HepG2 (cell line): ENCODE measurements at regions not wholly inside any gene's neighbourhood (a gene's known extent, or its start where the extent isn't known, plus 50 kb on each side); places are given as distances from the start of the nearest gene placed in this dataset.

ENCODE experiments used
- ATAC-seq: fragments of 200-7000 bp; cut with Tn5 transposase; 3 replicates; pipeline ENCODE4 v1.9.1; 2020; ENCODE audit warnings: mild to moderate bottlenecking, moderate library complexity
- BruUV-seq: library from RNA; stranded (reverse); fragments of 400-500 nt; replicated peaks from 2 replicates; lab custom pipeline; 2021; lab: Mats Ljungman, UMichigan
- CTCF ChIA-PET: fragments of 300-600 bp; formaldehyde crosslinking; extraction: SDS; loops from one replicate; lab custom pipeline; 2021; ENCODE audit warnings: low total read pairs, inconsistent platforms, low intra/inter-chr PET ratio; lab: Yijun Ruan, JAX
- POLR2A ChIA-PET: fragments of 350-600 bp; sonication (Branson Sonifier 250); formaldehyde crosslinking; loops from one replicate; lab custom pipeline; 2020; ENCODE audit warnings: antibody characterized with exemption, inconsistent platforms; lab: Yijun Ruan, JAX
- DNase-seq: peaks from one replicate; pipeline ENCODE4 v3.0.0-alpha.2; 2015; ENCODE audit warnings: low spot score
- FAIRE-seq: peaks from 3 replicates; lab custom pipeline; 2011; peaks lifted over from hg19 to GRCh38; lab: Jason Lieb, UNC
- H2AFZ ChIP-seq: one replicate; pipeline ENCODE4 v1.6.1; 2011; ENCODE audit warnings: low read length, inconsistent platforms
- H3K27ac ChIP-seq: fragments of 300-600 bp; 3 replicates; pipeline ENCODE4 v1.8.0; 2011; ENCODE audit warnings: mixed run types, mild to moderate bottlenecking, mixed read lengths, low read length, inconsistent platforms; ENCODE audit not compliant: insufficient read depth; ENCODE audit errors: extremely low read length
- H3K27me3 ChIP-seq, 2 experiments: fragments of 200-600 bp in 1 of 2; 2 replicates in 1 of 2; 3 replicates in 1 of 2; pipeline versions ENCODE4 v1.6.0 to v1.8.0; 2011; ENCODE audit warnings: low read length in 2 of 2, mild to moderate bottlenecking in 2 of 2, moderate library complexity in 2 of 2, inconsistent platforms in 1 of 2; ENCODE audit not compliant: insufficient read depth in 2 of 2, control insufficient read depth in 1 of 2
- H3K36me3 ChIP-seq, 2 experiments: fragments of 200-600 bp in 1 of 2; replicated peaks in 1 of 2; 2 replicates in 1 of 2; 3 replicates in 1 of 2; pipeline versions ENCODE4 v1.5.1 to v1.8.0; 2011; ENCODE audit warnings: low read length in 2 of 2, inconsistent platforms in 1 of 2; ENCODE audit not compliant: insufficient read depth in 2 of 2, control insufficient read depth in 1 of 2
- H3K4me1 ChIP-seq: 2 replicates; pipeline ENCODE4 v1.5.1; 2012; ENCODE audit warnings: low read length, inconsistent platforms; ENCODE audit not compliant: insufficient read depth
- H3K4me2 ChIP-seq: 2 replicates; pipeline ENCODE4 v1.6.0; 2011; ENCODE audit warnings: low read depth, low read length, inconsistent platforms
- H3K4me3 ChIP-seq, 3 experiments: fragments of 200-600 bp in 1 of 3; sonication (generic), shearing (Covaris generic) in 1 of 3; replicated peaks in 1 of 3; 2 replicates each; pipeline ENCODE4 v1.5.1; 2011 to 2016; ENCODE audit warnings: low read length in 3 of 3, inconsistent platforms in 2 of 3, low read depth in 2 of 3, mild to moderate bottlenecking in 2 of 3, control low read depth in 1 of 3, mixed read lengths in 1 of 3; ENCODE audit not compliant: insufficient read depth in 1 of 3
- H3K79me2 ChIP-seq: one replicate; pipeline ENCODE4 v1.6.1; 2011; ENCODE audit warnings: low read length, inconsistent platforms; ENCODE audit not compliant: insufficient read depth
- H3K9ac ChIP-seq: 2 replicates; pipeline ENCODE4 v1.6.0; 2011; ENCODE audit warnings: mild to moderate bottlenecking, low read depth, low read length, inconsistent platforms; ENCODE audit not compliant: insufficient read depth
- H3K9me3 ChIP-seq: 2 replicates; pipeline ENCODE4 v1.5.1; 2012; ENCODE audit warnings: mild to moderate bottlenecking, low read length
- H4K20me1 ChIP-seq: 2 replicates; pipeline ENCODE4 v1.6.0; 2011; ENCODE audit warnings: inconsistent platforms, mild to moderate bottlenecking, low read length, moderate library complexity; ENCODE audit not compliant: insufficient read depth
- BCL6 ChIP-seq: IDR thresholded peaks from 2 replicates; pipeline ENCODE4 v1.6.1; 2016; ENCODE audit warnings: missing genetic modification reagents, missing compliant biosample characterization
- CBX2 ChIP-seq, 2 experiments: fragments of 200-600 bp in 1 of 2; sonication (generic); formaldehyde crosslinking in 1 of 2; IDR thresholded peaks; 2 replicates each; pipeline versions ENCODE4 v1.7.0 to v1.8.1; 2018 to 2022; ENCODE audit warnings: low read depth in 2 of 2, low read length in 1 of 2, mild to moderate bottlenecking in 1 of 2, missing genetic modification reagents in 1 of 2
- FOXP1 ChIP-seq, 2 experiments: fragments of 450-650 bp in 1 of 2; IDR thresholded peaks; 2 replicates each; pipeline ENCODE4 v1.6.1; 2017 to 2018; ENCODE audit warnings: antibody characterized with exemption in 1 of 2
- MYNN ChIP-seq: sonication (generic); formaldehyde crosslinking; IDR thresholded peaks from 2 replicates; pipeline ENCODE4 v1.4.0; 2020; ENCODE audit warnings: mild to moderate bottlenecking, low read depth, missing genetic modification reagents
- ZNF256 ChIP-seq: sonication (generic); formaldehyde crosslinking; conservative IDR thresholded peaks from 2 replicates; pipeline ENCODE4 v1.4.0; 2020; ENCODE audit warnings: missing genetic modification reagents
- ZNF773 ChIP-seq: sonication (generic); formaldehyde crosslinking; IDR thresholded peaks from 2 replicates; pipeline ENCODE4 v1.4.0; 2020; ENCODE audit warnings: missing genetic modification reagents, borderline replicate concordance
- ZNF83 ChIP-seq: sonication (generic); formaldehyde crosslinking; IDR thresholded peaks from 2 replicates; pipeline ENCODE4 v1.4.0; 2020; ENCODE audit warnings: missing genetic modification reagents, mild to moderate bottlenecking, borderline replicate concordance
- ZNF850 ChIP-seq: sonication (generic); formaldehyde crosslinking; conservative IDR thresholded peaks from 2 replicates; pipeline ENCODE4 v1.9.0; 2021; ENCODE audit warnings: mild to moderate bottlenecking, missing genetic modification reagents
- ZSCAN30 ChIP-seq: sonication (generic); formaldehyde crosslinking; IDR thresholded peaks from 2 replicates; pipeline ENCODE4 v1.5.0; 2020; ENCODE audit warnings: mild to moderate bottlenecking, missing genetic modification reagents
- WGBS: methylation state at CpG from one replicate; pipeline ENCODE4 v1.1.6; 2017; ENCODE audit warnings: low lambda C conversion rate; 5-methylcytosine and 5-hydroxymethylcytosine counted together
- in situ Hi-C: cut with HindIII; loops from 2 replicates; pipeline ENCODE4 v1.10.0; 2017; ENCODE audit warnings: low pct_unique_long_range_greater_than_20kb; ENCODE audit not compliant: extremely low pct_ligation_motif_present
- intact Hi-C: fragments of 100-400 bp; cut with micrococcal nuclease; formaldehyde crosslinking; loops from one replicate; pipeline ENCODE4 v1.10.0; 2022; ENCODE audit not compliant: unreplicated experiment
- TF ChIP-seq, protein P1 (sequence below): sonication (generic); formaldehyde crosslinking; IDR thresholded peaks from 2 replicates; pipeline ENCODE4 v1.5.0; 2020; ENCODE audit warnings: mild to moderate bottlenecking, missing genetic modification reagents, borderline replicate concordance
- TF ChIP-seq, protein P2 (sequence below): sonication (generic); formaldehyde crosslinking; IDR thresholded peaks from 2 replicates; pipeline ENCODE4 v1.4.0; 2020; ENCODE audit warnings: low read depth, missing genetic modification reagents
- TF ChIP-seq, protein P3 (sequence below): sonication (generic); formaldehyde crosslinking; conservative IDR thresholded peaks from 2 replicates; pipeline ENCODE4 v1.4.0; 2020; ENCODE audit warnings: missing genetic modification reagents
- TF ChIP-seq, protein P4 (sequence below), 2 experiments: fragments of 450-650 bp in 1 of 2; sonication (generic) in 1 of 2; formaldehyde crosslinking; IDR thresholded peaks; 2 replicates each; pipeline versions ENCODE4 v1.5.0 to v1.8.0; 2020 to 2022; ENCODE audit warnings: mild to moderate bottlenecking in 1 of 2, missing genetic modification reagents in 1 of 2

DNA sequence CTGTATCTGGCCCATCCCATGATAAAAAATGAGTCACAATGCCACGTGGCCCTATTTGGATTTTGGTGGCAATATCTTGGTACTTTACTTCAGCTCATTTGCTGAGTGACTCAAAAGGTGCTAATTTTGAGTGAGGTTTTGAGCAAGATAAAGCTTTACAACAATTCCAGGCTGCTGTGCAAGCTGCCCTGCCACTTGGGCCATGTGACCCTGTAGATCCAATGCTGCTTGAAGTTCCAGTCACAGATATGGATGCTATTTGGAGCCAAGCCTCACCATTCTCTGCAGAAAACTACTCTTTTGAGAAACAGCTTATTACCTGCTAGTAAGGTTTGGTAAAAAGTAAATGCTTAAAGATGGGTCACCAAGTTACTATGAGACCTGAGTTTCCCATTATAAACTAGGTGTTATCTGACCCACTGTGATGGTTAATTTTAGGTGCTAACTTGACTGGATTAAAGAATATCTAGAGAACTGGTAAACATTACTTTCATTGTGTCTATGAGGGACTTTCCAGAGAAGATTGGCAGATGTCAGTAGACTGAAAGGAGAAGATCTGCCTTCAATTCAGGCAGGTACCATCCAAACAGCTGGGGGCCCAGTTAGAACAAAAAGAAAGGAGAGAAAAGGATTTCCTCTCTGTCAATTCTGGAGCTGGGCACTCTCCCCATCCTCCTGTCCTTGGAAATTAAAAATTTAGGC lies 1083.9 kb downstream of the DIPK2A start (continued):
- TF ChIP-seq, protein P1, sequence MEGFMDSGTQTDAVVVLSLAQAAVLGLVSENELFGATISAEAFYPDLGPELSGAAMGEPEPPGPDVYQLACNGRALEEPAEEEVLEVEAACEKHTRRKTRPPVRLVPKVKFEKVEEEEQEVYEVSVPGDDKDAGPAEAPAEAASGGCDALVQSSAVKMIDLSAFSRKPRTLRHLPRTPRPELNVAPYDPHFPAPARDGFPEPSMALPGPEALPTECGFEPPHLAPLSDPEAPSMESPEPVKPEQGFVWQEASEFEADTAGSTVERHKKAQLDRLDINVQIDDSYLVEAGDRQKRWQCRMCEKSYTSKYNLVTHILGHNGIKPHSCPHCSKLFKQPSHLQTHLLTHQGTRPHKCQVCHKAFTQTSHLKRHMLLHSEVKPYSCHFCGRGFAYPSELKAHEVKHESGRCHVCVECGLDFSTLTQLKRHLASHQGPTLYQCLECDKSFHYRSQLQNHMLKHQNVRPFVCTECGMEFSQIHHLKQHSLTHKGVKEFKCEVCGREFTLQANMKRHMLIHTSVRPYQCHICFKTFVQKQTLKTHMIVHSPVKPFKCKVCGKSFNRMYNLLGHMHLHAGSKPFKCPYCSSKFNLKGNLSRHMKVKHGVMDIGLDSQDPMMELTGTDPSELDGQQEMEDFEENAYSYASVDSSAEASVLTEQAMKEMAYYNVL (CRISPR knock-in tag) = no peak
- no peak for TF ChIP-seq ZNF850 (CRISPR knock-in tag)
- TF ChIP-seq, protein P2, sequence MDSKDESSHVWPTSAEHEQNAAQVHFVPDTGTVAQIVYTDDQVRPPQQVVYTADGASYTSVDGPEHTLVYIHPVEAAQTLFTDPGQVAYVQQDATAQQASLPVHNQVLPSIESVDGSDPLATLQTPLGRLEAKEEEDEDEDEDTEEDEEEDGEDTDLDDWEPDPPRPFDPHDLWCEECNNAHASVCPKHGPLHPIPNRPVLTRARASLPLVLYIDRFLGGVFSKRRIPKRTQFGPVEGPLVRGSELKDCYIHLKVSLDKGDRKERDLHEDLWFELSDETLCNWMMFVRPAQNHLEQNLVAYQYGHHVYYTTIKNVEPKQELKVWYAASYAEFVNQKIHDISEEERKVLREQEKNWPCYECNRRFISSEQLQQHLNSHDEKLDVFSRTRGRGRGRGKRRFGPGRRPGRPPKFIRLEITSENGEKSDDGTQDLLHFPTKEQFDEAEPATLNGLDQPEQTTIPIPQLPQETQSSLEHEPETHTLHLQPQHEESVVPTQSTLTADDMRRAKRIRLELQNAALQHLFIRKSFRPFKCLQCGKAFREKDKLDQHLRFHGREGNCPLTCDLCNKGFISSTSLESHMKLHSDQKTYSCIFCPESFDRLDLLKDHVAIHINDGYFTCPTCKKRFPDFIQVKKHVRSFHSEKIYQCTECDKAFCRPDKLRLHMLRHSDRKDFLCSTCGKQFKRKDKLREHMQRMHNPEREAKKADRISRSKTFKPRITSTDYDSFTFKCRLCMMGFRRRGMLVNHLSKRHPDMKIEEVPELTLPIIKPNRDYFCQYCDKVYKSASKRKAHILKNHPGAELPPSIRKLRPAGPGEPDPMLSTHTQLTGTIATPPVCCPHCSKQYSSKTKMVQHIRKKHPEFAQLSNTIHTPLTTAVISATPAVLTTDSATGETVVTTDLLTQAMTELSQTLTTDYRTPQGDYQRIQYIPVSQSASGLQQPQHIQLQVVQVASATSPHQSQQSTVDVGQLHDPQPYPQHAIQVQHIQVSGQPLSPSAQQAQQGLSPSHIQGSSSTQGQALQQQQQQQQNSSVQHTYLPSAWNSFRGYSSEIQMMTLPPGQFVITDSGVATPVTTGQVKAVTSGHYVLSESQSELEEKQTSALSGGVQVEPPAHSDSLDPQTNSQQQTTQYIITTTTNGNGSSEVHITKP (CRISPR knock-in tag) = no peak

DNA sequence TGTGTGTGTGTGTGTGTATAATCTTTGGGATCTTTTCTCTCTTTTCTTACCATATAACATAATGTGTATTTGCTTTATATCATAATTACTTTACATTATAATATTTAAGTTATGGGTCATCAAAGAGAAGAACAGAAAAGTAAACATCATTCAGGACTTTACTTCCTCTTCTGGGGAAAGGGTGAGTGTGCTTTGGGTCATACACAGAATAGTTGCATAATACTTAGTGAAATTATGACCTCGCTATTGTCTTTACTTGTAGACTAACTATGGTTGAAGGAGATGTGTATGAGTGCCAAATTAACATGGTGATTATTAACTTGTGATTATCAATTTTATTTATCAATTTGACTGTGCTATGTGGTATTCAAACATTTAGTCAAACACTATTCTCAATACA lies 1086.9 kb downstream of the DIPK2A start:
- ATAC-seq (no peak), FAIRE-seq (no peak), DNase-seq (no peak)
- intact Hi-C loops (no loop called here), in situ Hi-C loops (no loop called here)
- H3K4me2 ChIP-seq = no peak overlapping the region
- H3K4me3 ChIP-seq = no peak overlapping the region
- no peaks in the 10 kb centered on the region for H3K27me3 ChIP-seq
- H3K9me3 ChIP-seq = peaks cover 76% of the 10 kb centered on the region
- H3K27ac ChIP-seq = no peak overlapping the region
- BruUV-seq = no TSS peak
- CTCF ChIA-PET = no interaction called here
- POLR2A ChIA-PET = no interaction called here
- H3K9ac ChIP-seq = no peak overlapping the region
- H3K36me3 ChIP-seq = no peaks in the 10 kb centered on the region
- no peak overlapping the region for H2AFZ ChIP-seq
- no peaks in the 10 kb centered on the region for H3K4me1 ChIP-seq
- 36% methylated on average over 1 of the region's 1 CpG for WGBS
- H4K20me1 ChIP-seq = no peaks in the 10 kb centered on the region
- H3K79me2 ChIP-seq = no peaks in the 10 kb centered on the region
- TF ChIP-seq MYNN (CRISPR knock-in tag) (no peak), CBX2 (IDR thresholded peaks at IDR 0.05; ENCODE audit: low read depth, low read length) (no peak), CBX2 (CRISPR knock-in tag; IDR thresholded peaks at IDR 0.05; ENCODE audit: low read depth) (no peak), FOXP1 (IDR thresholded peaks at IDR 0.05) (no peak), FOXP1 (CRISPR knock-in tag; IDR thresholded peaks at IDR 0.05) (no peak), ZNF256 (no peak), ZSCAN30 (CRISPR knock-in tag) (no peak), ZNF773 (CRISPR knock-in tag) (no peak), BCL6 (no peak), ZNF83 (CRISPR knock-in tag) (no peak)
- TF ChIP-seq, protein P3, sequence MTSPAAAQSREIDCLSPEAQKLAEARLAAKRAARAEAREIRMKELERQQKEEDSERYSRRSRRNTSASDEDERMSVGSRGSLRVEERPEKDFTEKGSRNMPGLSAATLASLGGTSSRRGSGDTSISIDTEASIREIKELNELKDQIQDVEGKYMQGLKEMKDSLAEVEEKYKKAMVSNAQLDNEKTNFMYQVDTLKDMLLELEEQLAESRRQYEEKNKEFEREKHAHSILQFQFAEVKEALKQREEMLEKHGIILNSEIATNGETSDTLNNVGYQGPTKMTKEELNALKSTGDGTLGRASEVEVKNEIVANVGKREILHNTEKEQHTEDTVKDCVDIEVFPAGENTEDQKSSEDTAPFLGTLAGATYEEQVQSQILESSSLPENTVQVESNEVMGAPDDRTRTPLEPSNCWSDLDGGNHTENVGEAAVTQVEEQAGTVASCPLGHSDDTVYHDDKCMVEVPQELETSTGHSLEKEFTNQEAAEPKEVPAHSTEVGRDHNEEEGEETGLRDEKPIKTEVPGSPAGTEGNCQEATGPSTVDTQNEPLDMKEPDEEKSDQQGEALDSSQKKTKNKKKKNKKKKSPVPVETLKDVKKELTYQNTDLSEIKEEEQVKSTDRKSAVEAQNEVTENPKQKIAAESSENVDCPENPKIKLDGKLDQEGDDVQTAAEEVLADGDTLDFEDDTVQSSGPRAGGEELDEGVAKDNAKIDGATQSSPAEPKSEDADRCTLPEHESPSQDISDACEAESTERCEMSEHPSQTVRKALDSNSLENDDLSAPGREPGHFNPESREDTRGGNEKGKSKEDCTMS (CRISPR knock-in tag) = no peak
- TF ChIP-seq, protein P4, sequence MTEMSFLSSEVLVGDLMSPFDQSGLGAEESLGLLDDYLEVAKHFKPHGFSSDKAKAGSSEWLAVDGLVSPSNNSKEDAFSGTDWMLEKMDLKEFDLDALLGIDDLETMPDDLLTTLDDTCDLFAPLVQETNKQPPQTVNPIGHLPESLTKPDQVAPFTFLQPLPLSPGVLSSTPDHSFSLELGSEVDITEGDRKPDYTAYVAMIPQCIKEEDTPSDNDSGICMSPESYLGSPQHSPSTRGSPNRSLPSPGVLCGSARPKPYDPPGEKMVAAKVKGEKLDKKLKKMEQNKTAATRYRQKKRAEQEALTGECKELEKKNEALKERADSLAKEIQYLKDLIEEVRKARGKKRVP (CRISPR knock-in tag; IDR thresholded peaks at IDR 0.05) = no peak
